ENCODE measurements at regions not wholly inside any gene's neighbourhood (a gene's known extent, or its start where the extent isn't known, plus 50 kb on each side); places are given as distances from the start of the nearest gene placed in this dataset.

GRCh38 chr1:178572604-178573003, 59.7 kb downstream of the TEX35 start:
- Histone ChIP-seq H3K36me3 (ENCODE audit: control insufficient read depth in 4 of 4, insufficient read depth in 4 of 4, low read length in 4 of 4) (no peaks in the 10 kb centered on the region), H3K27me3 (ENCODE audit: control insufficient read depth in 3 of 3, insufficient read depth in 3 of 3, low read length in 2 of 3) (no peaks in the 10 kb centered on the region), H3K27ac (ENCODE audit: low read depth in 1 of 2, low read length in 1 of 2) (no peak overlapping the region), H3K4me3 (no peak overlapping the region), H3K9me3 (ENCODE audit: control insufficient read depth in 4 of 4, insufficient read depth in 3 of 4, low read length in 3 of 4) (no peaks in the 10 kb centered on the region), H3K4me1 (ENCODE audit: control insufficient read depth in 5 of 5, insufficient read depth in 5 of 5, low read length in 5 of 5) (peaks cover 0 to 4% (median 0%) of the 10 kb centered on the region in 5 donors), H3K9ac (ENCODE audit: insufficient read depth in 1 of 2, low read length in 2 of 2) (no peak overlapping the region)
- TF ChIP-seq, protein P1, sequence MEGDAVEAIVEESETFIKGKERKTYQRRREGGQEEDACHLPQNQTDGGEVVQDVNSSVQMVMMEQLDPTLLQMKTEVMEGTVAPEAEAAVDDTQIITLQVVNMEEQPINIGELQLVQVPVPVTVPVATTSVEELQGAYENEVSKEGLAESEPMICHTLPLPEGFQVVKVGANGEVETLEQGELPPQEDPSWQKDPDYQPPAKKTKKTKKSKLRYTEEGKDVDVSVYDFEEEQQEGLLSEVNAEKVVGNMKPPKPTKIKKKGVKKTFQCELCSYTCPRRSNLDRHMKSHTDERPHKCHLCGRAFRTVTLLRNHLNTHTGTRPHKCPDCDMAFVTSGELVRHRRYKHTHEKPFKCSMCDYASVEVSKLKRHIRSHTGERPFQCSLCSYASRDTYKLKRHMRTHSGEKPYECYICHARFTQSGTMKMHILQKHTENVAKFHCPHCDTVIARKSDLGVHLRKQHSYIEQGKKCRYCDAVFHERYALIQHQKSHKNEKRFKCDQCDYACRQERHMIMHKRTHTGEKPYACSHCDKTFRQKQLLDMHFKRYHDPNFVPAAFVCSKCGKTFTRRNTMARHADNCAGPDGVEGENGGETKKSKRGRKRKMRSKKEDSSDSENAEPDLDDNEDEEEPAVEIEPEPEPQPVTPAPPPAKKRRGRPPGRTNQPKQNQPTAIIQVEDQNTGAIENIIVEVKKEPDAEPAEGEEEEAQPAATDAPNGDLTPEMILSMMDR (IDR thresholded peaks at IDR 0.05; ENCODE audit: control extremely low read depth, extremely low read depth) = no peak
- no peak for ATAC-seq (ENCODE audit: insufficient read depth, low FRiP score)
- DNase-seq = no peak

GRCh38 chr1:178573330-178573729, 60.4 kb downstream of the TEX35 start:
- ATAC-seq (ENCODE audit: insufficient read depth, low FRiP score) = no peak

DNA sequence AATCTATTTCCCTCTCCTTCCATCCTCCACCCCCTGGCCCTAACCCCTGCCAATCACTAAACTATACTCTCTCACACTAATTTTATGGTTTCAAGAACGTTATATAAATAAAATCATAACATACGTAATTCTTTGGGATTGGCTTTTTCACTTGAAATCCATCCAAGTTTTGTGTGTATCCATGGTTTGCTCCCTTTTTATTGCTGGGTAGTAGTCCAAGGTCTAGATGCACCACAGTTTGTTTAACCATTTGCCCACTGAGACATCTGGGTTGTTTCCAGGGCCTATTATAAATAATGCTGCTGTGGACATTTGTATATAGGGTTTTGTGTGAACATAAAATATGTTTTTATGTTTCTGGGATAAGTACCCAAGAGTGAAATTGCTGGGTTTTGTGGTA, 61.4 kb downstream of the TEX35 start:
- DNase-seq (no peak), ATAC-seq (ENCODE audit: insufficient read depth, low FRiP score) (no peak)
- TF ChIP-seq, protein P1 (IDR thresholded peaks at IDR 0.05; ENCODE audit: control extremely low read depth, extremely low read depth) = no peak
- Histone ChIP-seq H3K36me3 (ENCODE audit: control insufficient read depth in 4 of 4, insufficient read depth in 4 of 4, low read length in 4 of 4) (no peaks in the 10 kb centered on the region), H3K4me1 (ENCODE audit: control insufficient read depth in 5 of 5, insufficient read depth in 5 of 5, low read length in 5 of 5) (peaks cover 0 to 4% (median 0%) of the 10 kb centered on the region in 5 donors), H3K9me3 (ENCODE audit: control insufficient read depth in 4 of 4, insufficient read depth in 3 of 4, low read length in 3 of 4) (no peaks in the 10 kb centered on the region), H3K27ac (ENCODE audit: low read depth in 1 of 2, low read length in 1 of 2) (no peak overlapping the region), H3K4me3 (no peak overlapping the region), H3K9ac (ENCODE audit: insufficient read depth in 1 of 2, low read length in 2 of 2) (no peak overlapping the region), H3K27me3 (ENCODE audit: control insufficient read depth in 3 of 3, insufficient read depth in 3 of 3, low read length in 2 of 3) (no peaks in the 10 kb centered on the region)
- WGBS, 2 donors = 89 to 92% methylated on average over 2 of the region's 2 CpGs

More at GRCh38 chr1:178573330-178573729, 60.4 kb downstream of the TEX35 start:
- TF ChIP-seq, protein P1 (IDR thresholded peaks at IDR 0.05; ENCODE audit: control extremely low read depth, extremely low read depth) = no peak
- Histone ChIP-seq H3K36me3 (ENCODE audit: control insufficient read depth in 4 of 4, insufficient read depth in 4 of 4, low read length in 4 of 4) (no peaks in the 10 kb centered on the region), H3K4me3 (no peak overlapping the region), H3K4me1 (ENCODE audit: control insufficient read depth in 5 of 5, insufficient read depth in 5 of 5, low read length in 5 of 5) (peaks cover 0 to 4% (median 0%) of the 10 kb centered on the region in 5 donors), H3K9me3 (ENCODE audit: control insufficient read depth in 4 of 4, insufficient read depth in 3 of 4, low read length in 3 of 4) (no peaks in the 10 kb centered on the region), H3K27me3 (ENCODE audit: control insufficient read depth in 3 of 3, insufficient read depth in 3 of 3, low read length in 2 of 3) (no peaks in the 10 kb centered on the region), H3K27ac (ENCODE audit: low read depth in 1 of 2, low read length in 1 of 2) (no peak overlapping the region), H3K9ac (ENCODE audit: insufficient read depth in 1 of 2, low read length in 2 of 2) (no peak overlapping the region)
- DNase-seq = no peak
- 67 to 89% methylated on average over 3 of the region's 3 CpGs for WGBS, 2 donors

All from lung (tissue), 11 donors.